ENCODE measurements at regions not wholly inside any gene's neighbourhood (a gene's known extent, or its start where the extent isn't known, plus 50 kb on each side); places are given as distances from the start of the nearest gene placed in this dataset.

- TF ChIP-seq CTCF (IDR thresholded peaks at IDR 0.05; ENCODE audit: insufficient read depth, low read depth, low read length) (no peak), EZH2 (IDR thresholded peaks at IDR 0.05; ENCODE audit: insufficient read depth, low read length) (no peak)
Measured at GRCh38 chr11:87603887-87604286, 566.2 kb downstream of the TMEM135 start.
